ENCODE measurements at regions not wholly inside any gene's neighbourhood (a gene's known extent, or its start where the extent isn't known, plus 50 kb on each side); places are given as distances from the start of the nearest gene placed in this dataset.

GRCh38 chr7:12080006-12080405 lies 131.1 kb upstream of the TMEM106B start:
- TF ChIP-seq CTCF (IDR thresholded peaks at IDR 0.05) = no peak
- TF ChIP-seq POLR2A (IDR thresholded peaks at IDR 0.05) = no peak

Data from adrenal gland (tissue), 5 donors.